Erythroblast (primary cell): ENCODE measurements at regions not wholly inside any gene's neighbourhood (a gene's known extent, or its start where the extent isn't known, plus 50 kb on each side); places are given as distances from the start of the nearest gene placed in this dataset.
A peak's percentile ranks its signal among the peaks of the same experiment; 100 is the strongest.
"Not testable (repeated sequence)": the region's sequence is repeated elsewhere in the genome, so short reads cannot be mapped to it uniquely, and the experiment has no call there.

Experiments used
- DNase-seq, 2 experiments: peaks; one replicate each; lab custom pipeline; 2025; lab: John Stamatoyannopoulos, UW
- GATA1 ChIP-seq: IDR thresholded peaks from 2 replicates; pipeline ENCODE4 v1.6.1; 2011; ENCODE audit warnings: low read depth, mild to moderate bottlenecking, control low read depth, low read length, moderate library complexity
- POLR2A ChIP-seq: IDR thresholded peaks from 2 replicates; pipeline ENCODE4 v1.6.1; 2011; ENCODE audit warnings: mild to moderate bottlenecking, low read length

GRCh38 chr1:157347506-157347905 lies 204.8 kb downstream of the FCRL5 start:
- no peak for TF ChIP-seq POLR2A
- no peak for TF ChIP-seq GATA1
- DNase-seq = no peak

- not testable (repeated sequence) for DNase-seq
Observed at GRCh38 chr1:157337785-157338184, 199.6 kb upstream of the ETV3 start.

GRCh38 chr1:157335056-157335455 lies 196.9 kb upstream of the ETV3 start:
- TF ChIP-seq GATA1 (no peak), POLR2A (no peak)
- no peak for DNase-seq

- DNase-seq = no peak
- TF ChIP-seq GATA1 = no peak
- no peak for TF ChIP-seq POLR2A
Observed at GRCh38 chr1:157334041-157334440, 195.8 kb upstream of the ETV3 start.

GRCh38 chr1:157330177-157330576 lies 192.0 kb upstream of the ETV3 start:
- DNase-seq = not testable (repeated sequence)

GRCh38 chr1:157328120-157328519 lies 189.9 kb upstream of the ETV3 start:
- DNase-seq = not testable (repeated sequence)

GRCh38 chr1:157326173-157326859 lies 188.1 kb upstream of the ETV3 start:
- no peak for TF ChIP-seq GATA1
- TF ChIP-seq POLR2A = no peak
- DNase-seq = no peak

- peak; percentile 72 to 88 for DNase-seq
- no peak for TF ChIP-seq GATA1
- no peak for TF ChIP-seq POLR2A
Observed at GRCh38 chr1:157325220-157325619, 187.0 kb upstream of the ETV3 start.

- DNase-seq = not testable (repeated sequence)
Observed at GRCh38 chr1:157321972-157322371, 183.8 kb upstream of the ETV3 start.

- DNase-seq = peak; percentile 14 to 35
- TF ChIP-seq POLR2A = no peak
- TF ChIP-seq GATA1 = no peak
Observed at GRCh38 chr1:157319567-157319966, 181.4 kb upstream of the ETV3 start.

GRCh38 chr1:157317229-157317628 lies 179.0 kb upstream of the ETV3 start:
- not testable (repeated sequence) for DNase-seq

- no peak for DNase-seq
- TF ChIP-seq POLR2A (no peak), GATA1 (no peak)
Observed at GRCh38 chr1:157315544-157315943, 177.3 kb upstream of the ETV3 start.

- no peak for DNase-seq
- TF ChIP-seq GATA1 (no peak), POLR2A (no peak)
Observed at GRCh38 chr1:157314408-157314807, 176.2 kb upstream of the ETV3 start.

- TF ChIP-seq GATA1 = no peak
- no peak for TF ChIP-seq POLR2A
- no peak for DNase-seq
Observed at GRCh38 chr1:157313240-157313807, 175.1 kb upstream of the ETV3 start.

- DNase-seq = peak; percentile 65 to 71
- TF ChIP-seq GATA1 (no peak), POLR2A (no peak)
Observed at GRCh38 chr1:157312082-157312812, 174.1 kb upstream of the ETV3 start.
